H1 (cell line): ENCODE measurements at regions not wholly inside any gene's neighbourhood (a gene's known extent, or its start where the extent isn't known, plus 50 kb on each side); places are given as distances from the start of the nearest gene placed in this dataset.

ENCODE experiments used
- ATF3 ChIP-seq: IDR thresholded peaks from 2 replicates; pipeline ENCODE4 v1.6.1; 2011; ENCODE audit warnings: low read depth, mild to moderate bottlenecking, low read length; ENCODE audit not compliant: insufficient read depth
- CREB1 ChIP-seq: IDR thresholded peaks from 2 replicates; pipeline ENCODE4 v1.6.1; 2012; ENCODE audit warnings: inconsistent platforms
- CTCF ChIP-seq, 3 experiments: IDR thresholded peaks; 1 replicate in 2 of 3; 2 replicates in 1 of 3; pipeline versions ENCODE4 v1.5.1 to v1.6.1; 2011; ENCODE audit warnings: low read length in 3 of 3, mild to moderate bottlenecking in 3 of 3, inconsistent platforms in 2 of 3, low read depth in 1 of 3, moderate library complexity in 1 of 3; ENCODE audit not compliant: insufficient read depth in 1 of 3; ENCODE audit errors: control extremely low read depth in 1 of 3
- EGR1 ChIP-seq: IDR thresholded peaks from 2 replicates; pipeline ENCODE4 v1.6.1; 2011; ENCODE audit warnings: low read depth, low read length, borderline replicate concordance
- EP300 ChIP-seq, 2 experiments: IDR thresholded peaks; 1 replicate in 1 of 2; 2 replicates in 1 of 2; pipeline ENCODE4 v1.6.1; 2011 to 2012; ENCODE audit warnings: low read depth in 2 of 2, low read length in 2 of 2, mild to moderate bottlenecking in 2 of 2, borderline replicate concordance in 1 of 2, inconsistent platforms in 1 of 2, moderate library complexity in 1 of 2
- EZH2 ChIP-seq: fragments of 200-600 bp; sonication (generic); IDR thresholded peaks from 2 replicates; pipeline ENCODE4 v1.7.1; 2012; ENCODE audit warnings: low read depth, mild to moderate bottlenecking, moderate library complexity, low read length, inconsistent platforms; ENCODE audit not compliant: severe bottlenecking
- JUN ChIP-seq: IDR thresholded peaks from 2 replicates; pipeline ENCODE4 v1.6.1; 2011; ENCODE audit warnings: low read depth, mild to moderate bottlenecking, improper control_type of control experiment, low read length
- KDM5A ChIP-seq: fragments of 200-600 bp; IDR thresholded peaks from 2 replicates; pipeline ENCODE4 v1.7.1; 2012; ENCODE audit warnings: mild to moderate bottlenecking, low read length, inconsistent platforms, mixed read lengths
- POLR2A ChIP-seq, 2 experiments: IDR thresholded peaks; 1 replicate in 1 of 2; 2 replicates in 1 of 2; pipeline ENCODE4 v1.6.1; 2011; ENCODE audit warnings: low read depth in 2 of 2, low read length in 2 of 2, mild to moderate bottlenecking in 2 of 2; ENCODE audit errors: control extremely low read depth in 1 of 2
- TAF1 ChIP-seq: IDR thresholded peaks from 2 replicates; pipeline ENCODE4 v1.6.1; 2011; ENCODE audit warnings: mild to moderate bottlenecking, low read depth, low read length
- TBP ChIP-seq: IDR thresholded peaks from 2 replicates; pipeline ENCODE4 v1.6.1; 2011; ENCODE audit warnings: low read depth, low read length, improper control_type of control experiment
- TCF12 ChIP-seq: IDR thresholded peaks from 2 replicates; pipeline ENCODE4 v1.6.1; 2011; ENCODE audit warnings: low read depth, mild to moderate bottlenecking, low read length

GRCh38 chr2:176612736-176613135, 343.5 kb downstream of the MTX2 start:
- TF ChIP-seq KDM5A = no peak
- TF ChIP-seq POLR2A (IDR thresholded peaks at IDR 0.05; ENCODE audit: control extremely low read depth in 1 of 2, low read depth in 2 of 2, low read length in 2 of 2) = no peak
- TF ChIP-seq CREB1 = no peak
- no peak for TF ChIP-seq EGR1
- TF ChIP-seq ATF3 = no peak
- TF ChIP-seq CTCF (IDR thresholded peaks at IDR 0.05; ENCODE audit: control extremely low read depth in 1 of 3, insufficient read depth in 1 of 3, low read depth in 1 of 3, low read length in 3 of 3) = no peak
- no peak for TF ChIP-seq TBP
- TF ChIP-seq EZH2 = no peak
- no peak for TF ChIP-seq JUN
- no peak for TF ChIP-seq TCF12
- no peak for TF ChIP-seq TAF1
- TF ChIP-seq EP300 (IDR thresholded peaks at IDR 0.05; ENCODE audit: borderline replicate concordance in 1 of 2, low read depth in 2 of 2, low read length in 2 of 2) = no peak
